ENCODE measurements at regions not wholly inside any gene's neighbourhood (a gene's known extent, or its start where the extent isn't known, plus 50 kb on each side); places are given as distances from the start of the nearest gene placed in this dataset.
"Not testable (repeated sequence)": the region's sequence is repeated elsewhere in the genome, so short reads cannot be mapped to it uniquely, and the experiment has no call there.

GRCh38 chr10:37488792-37489657, 363.6 kb downstream of the ANKRD30A start:
- Histone ChIP-seq H3K27ac (ENCODE audit: low read depth in 1 of 2, low read length in 2 of 2) (no peak overlapping the region), H3K27me3 (ENCODE audit: control insufficient read depth in 4 of 4, insufficient read depth in 4 of 4, low read length in 3 of 4) (peaks cover 0 to 2% (median 0%) of the 10 kb centered on the region in 4 donors), H3K4me1 (ENCODE audit: control insufficient read depth in 4 of 4, insufficient read depth in 4 of 4, low read length in 3 of 4) (no peaks in the 10 kb centered on the region), H3K4me3 (ENCODE audit: low read depth in 1 of 3, low read length in 3 of 3) (no peak overlapping the region), H3K9me3 (ENCODE audit: control insufficient read depth in 4 of 4, low read length in 3 of 4) (no peaks in the 10 kb centered on the region), H3K36me3 (ENCODE audit: control insufficient read depth in 4 of 4, insufficient read depth in 3 of 4, low read depth in 1 of 4, low read length in 3 of 4) (no peaks in the 10 kb centered on the region), H3K9ac (ENCODE audit: low read depth in 1 of 2, low read length in 2 of 2) (no peak overlapping the region)
- TF ChIP-seq JUND (IDR thresholded peaks at IDR 0.05) (no peak), GABPA (IDR thresholded peaks at IDR 0.05 in 1 of 2, conservative IDR thresholded peaks at IDR 0.05 in 1 of 2) (no peak), NR2F2 (IDR thresholded peaks at IDR 0.05) (no peak), FOXA1 (IDR thresholded peaks at IDR 0.05) (no peak), FOXA2 (IDR thresholded peaks at IDR 0.05) (no peak), ZBTB33 (IDR thresholded peaks at IDR 0.05) (no peak), SP1 (IDR thresholded peaks at IDR 0.05) (no peak), MAX (IDR thresholded peaks at IDR 0.05) (no peak), REST (IDR thresholded peaks at IDR 0.05) (no peak), HNF4G (IDR thresholded peaks at IDR 0.05) (no peak), ATF3 (IDR thresholded peaks at IDR 0.05) (no peak), RXRA (IDR thresholded peaks at IDR 0.05) (no peak), TAF1 (conservative IDR thresholded peaks at IDR 0.05) (no peak), EGR1 (IDR thresholded peaks at IDR 0.05; ENCODE audit: low read depth in 2 of 2) (no peak), YY1 (IDR thresholded peaks at IDR 0.05) (no peak), RAD21 (IDR thresholded peaks at IDR 0.05) (no peak), CTCF (IDR thresholded peaks at IDR 0.05; ENCODE audit: low read depth, low read length, missing input control) (no peak), HNF4A (conservative IDR thresholded peaks at IDR 0.05) (no peak)
- DNase-seq (ENCODE audit: low spot score), result no peak
- WGBS, result 73% methylated on average over 10 of the region's 10 CpGs

GRCh38 chr10:37480596-37480995, 355.2 kb downstream of the ANKRD30A start:
- not testable (repeated sequence) for DNase-seq (ENCODE audit: low spot score); H3K4me3 ChIP-seq (ENCODE audit: low read depth in 1 of 3, low read length in 3 of 3); H3K4me1 ChIP-seq (ENCODE audit: control insufficient read depth in 4 of 4, insufficient read depth in 4 of 4, low read length in 3 of 4); H3K36me3 ChIP-seq (ENCODE audit: control insufficient read depth in 4 of 4, insufficient read depth in 3 of 4, low read depth in 1 of 4, low read length in 3 of 4); H3K27ac ChIP-seq (ENCODE audit: low read depth in 1 of 2, low read length in 2 of 2); H3K9ac ChIP-seq (ENCODE audit: low read depth in 1 of 2, low read length in 2 of 2); H3K27me3 ChIP-seq (ENCODE audit: control insufficient read depth in 4 of 4, insufficient read depth in 4 of 4, low read length in 3 of 4); H3K9me3 ChIP-seq (ENCODE audit: control insufficient read depth in 4 of 4, low read length in 3 of 4)
- 85% methylated on average over 5 of the region's 5 CpGs for WGBS

Measured in liver (tissue), 8 donors.